Upper lobe of left lung (tissue), 4 donors: ENCODE measurements at regions not wholly inside any gene's neighbourhood (a gene's known extent, or its start where the extent isn't known, plus 50 kb on each side); places are given as distances from the start of the nearest gene placed in this dataset.

Source experiments
- POLR2A ChIP-seq, 4 donors: fragments of 450-650 bp; IDR thresholded peaks; one replicate each; pipeline ENCODE4 v1.5.1; 2016 to 2017; ENCODE audit warnings: antibody characterized with exemption in 4 of 4, mild to moderate bottlenecking in 2 of 4
- TF ChIP-seq, protein P1 (sequence below), 6 experiments: fragments of 450-650 bp in 4 of 6; fragments of 200-600 bp in 2 of 6; sonication (generic) in 2 of 6; IDR thresholded peaks; one replicate each; pipeline ENCODE4 v1.5.1; 2016 to 2019; ENCODE audit warnings: antibody characterized with exemption in 6 of 6

GRCh38 chrX:5250106-5250505 lies 978.6 kb downstream of the NLGN4X start:
- TF ChIP-seq, protein P1, sequence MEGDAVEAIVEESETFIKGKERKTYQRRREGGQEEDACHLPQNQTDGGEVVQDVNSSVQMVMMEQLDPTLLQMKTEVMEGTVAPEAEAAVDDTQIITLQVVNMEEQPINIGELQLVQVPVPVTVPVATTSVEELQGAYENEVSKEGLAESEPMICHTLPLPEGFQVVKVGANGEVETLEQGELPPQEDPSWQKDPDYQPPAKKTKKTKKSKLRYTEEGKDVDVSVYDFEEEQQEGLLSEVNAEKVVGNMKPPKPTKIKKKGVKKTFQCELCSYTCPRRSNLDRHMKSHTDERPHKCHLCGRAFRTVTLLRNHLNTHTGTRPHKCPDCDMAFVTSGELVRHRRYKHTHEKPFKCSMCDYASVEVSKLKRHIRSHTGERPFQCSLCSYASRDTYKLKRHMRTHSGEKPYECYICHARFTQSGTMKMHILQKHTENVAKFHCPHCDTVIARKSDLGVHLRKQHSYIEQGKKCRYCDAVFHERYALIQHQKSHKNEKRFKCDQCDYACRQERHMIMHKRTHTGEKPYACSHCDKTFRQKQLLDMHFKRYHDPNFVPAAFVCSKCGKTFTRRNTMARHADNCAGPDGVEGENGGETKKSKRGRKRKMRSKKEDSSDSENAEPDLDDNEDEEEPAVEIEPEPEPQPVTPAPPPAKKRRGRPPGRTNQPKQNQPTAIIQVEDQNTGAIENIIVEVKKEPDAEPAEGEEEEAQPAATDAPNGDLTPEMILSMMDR (IDR thresholded peaks at IDR 0.05) = no peak
- no peak for TF ChIP-seq POLR2A (IDR thresholded peaks at IDR 0.05)
